ENCODE measurements at regions not wholly inside any gene's neighbourhood (a gene's known extent, or its start where the extent isn't known, plus 50 kb on each side); places are given as distances from the start of the nearest gene placed in this dataset.

GRCh38 chr5:40010436-40010835, 585.7 kb upstream of the DAB2 start:
- in situ Hi-C loops (cut with MboI; ENCODE audit: low sequenced_read_pairs), result no loop called here
- Histone ChIP-seq H3K4me3 (no peak overlapping the region), H3K36me3 (replicated peaks) (no peaks in the 10 kb centered on the region), H3K4me1 (no peaks in the 10 kb centered on the region), H3K9me3 (no peaks in the 10 kb centered on the region), H3K27me3 (ENCODE audit: low read depth) (no peaks in the 10 kb centered on the region)
- no peak for DNase-seq (ENCODE audit: low spot score in 2 of 2)

GRCh38 chr5:40006260-40006659, 581.5 kb upstream of the DAB2 start:
- no peaks in the 10 kb centered on the region for H3K9me3 ChIP-seq
- H3K36me3 ChIP-seq (replicated peaks), result no peaks in the 10 kb centered on the region
- no peak for DNase-seq (ENCODE audit: low spot score in 2 of 2)
- in situ Hi-C loops (cut with MboI; ENCODE audit: low sequenced_read_pairs), result no loop called here
- H3K27me3 ChIP-seq (ENCODE audit: low read depth), result no peaks in the 10 kb centered on the region
- H3K4me1 ChIP-seq, result no peaks in the 10 kb centered on the region
- no peak overlapping the region for H3K4me3 ChIP-seq

- Histone ChIP-seq H3K4me3 (no peak overlapping the region), H3K27me3 (ENCODE audit: low read depth) (no peaks in the 10 kb centered on the region), H3K36me3 (replicated peaks) (no peaks in the 10 kb centered on the region), H3K4me1 (no peaks in the 10 kb centered on the region), H3K9me3 (no peaks in the 10 kb centered on the region)
- in situ Hi-C loops (cut with MboI; ENCODE audit: low sequenced_read_pairs), result no loop called here
- no peak for DNase-seq (ENCODE audit: low spot score in 2 of 2)
Observed at GRCh38 chr5:40001796-40002195, 577.0 kb upstream of the DAB2 start.

- H3K36me3 ChIP-seq (replicated peaks), result no peaks in the 10 kb centered on the region
- in situ Hi-C loops (cut with MboI; ENCODE audit: low sequenced_read_pairs), result no loop called here
- H3K9me3 ChIP-seq, result no peaks in the 10 kb centered on the region
- no peaks in the 10 kb centered on the region for H3K4me1 ChIP-seq
- no peaks in the 10 kb centered on the region for H3K27me3 ChIP-seq (ENCODE audit: low read depth)
- no peak for DNase-seq (ENCODE audit: low spot score in 2 of 2)
- no peak overlapping the region for H3K4me3 ChIP-seq
Observed at GRCh38 chr5:39998518-39998917, 573.7 kb upstream of the DAB2 start.

GRCh38 chr5:39995990-39996389, 571.2 kb upstream of the DAB2 start:
- H3K4me1 ChIP-seq, result no peaks in the 10 kb centered on the region
- no peaks in the 10 kb centered on the region for H3K9me3 ChIP-seq
- no peak overlapping the region for H3K4me3 ChIP-seq
- no peaks in the 10 kb centered on the region for H3K27me3 ChIP-seq (ENCODE audit: low read depth)
- in situ Hi-C loops (cut with MboI; ENCODE audit: low sequenced_read_pairs), result no loop called here
- no peak for DNase-seq (ENCODE audit: low spot score in 2 of 2)
- H3K36me3 ChIP-seq (replicated peaks), result no peaks in the 10 kb centered on the region

DNA sequence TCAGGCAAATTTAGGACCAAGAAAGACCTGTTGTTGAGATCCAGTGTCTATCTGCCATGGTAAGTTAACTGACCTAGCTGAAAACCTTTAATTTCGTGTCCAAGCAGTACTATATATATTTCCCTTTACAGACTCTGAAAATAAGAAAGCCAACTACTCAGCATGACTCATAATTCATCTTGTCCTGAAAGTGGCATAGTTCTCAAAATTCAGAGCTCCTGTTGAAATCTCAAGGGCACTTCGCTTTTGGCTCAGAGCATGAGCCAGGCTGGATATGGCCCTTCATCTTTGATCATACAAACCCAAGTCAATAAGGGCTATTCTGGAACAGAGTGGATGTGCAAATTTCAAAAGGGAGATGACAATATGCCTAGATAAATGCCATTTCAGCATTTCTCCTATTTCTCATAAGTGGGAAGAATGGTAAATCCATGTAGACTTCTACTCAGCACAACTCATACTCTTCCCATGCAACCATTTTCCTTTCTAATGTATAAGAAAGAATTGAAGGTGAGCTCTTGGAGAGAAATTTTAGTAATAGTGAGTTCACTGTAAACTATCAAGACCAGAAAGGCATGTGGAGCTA, 567.9 kb upstream of the DAB2 start:
- in situ Hi-C loops (cut with MboI; ENCODE audit: low sequenced_read_pairs), result no loop called here
- DNase-seq (ENCODE audit: low spot score in 2 of 2), result no peak
- no peaks in the 10 kb centered on the region for H3K4me1 ChIP-seq
- H3K27me3 ChIP-seq (ENCODE audit: low read depth), result no peaks in the 10 kb centered on the region
- no peak overlapping the region for H3K4me3 ChIP-seq
- H3K9me3 ChIP-seq, result no peaks in the 10 kb centered on the region
- H3K36me3 ChIP-seq (replicated peaks), result no peaks in the 10 kb centered on the region

DNA sequence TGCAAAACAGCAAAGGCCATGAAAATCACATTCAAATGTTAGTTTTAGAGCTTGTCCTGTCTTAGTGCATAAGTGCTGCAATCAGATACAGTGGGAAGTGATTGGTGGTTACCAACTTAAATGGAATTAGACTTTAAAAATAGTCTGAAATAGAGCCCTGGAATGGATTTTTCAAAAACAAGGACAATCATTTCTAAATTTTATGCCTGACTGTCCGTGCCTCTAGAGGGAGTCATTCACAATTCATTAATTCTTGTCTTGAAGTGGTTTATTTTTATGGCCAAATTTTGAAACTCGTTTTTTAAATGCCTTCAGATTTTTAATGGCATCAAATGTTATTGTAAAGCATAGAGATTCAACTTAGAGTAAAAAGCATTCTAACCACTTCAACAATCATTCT, 561.8 kb upstream of the DAB2 start:
- no peaks in the 10 kb centered on the region for H3K4me1 ChIP-seq
- no peak for DNase-seq (ENCODE audit: low spot score in 2 of 2)
- no peaks in the 10 kb centered on the region for H3K36me3 ChIP-seq (replicated peaks)
- H3K9me3 ChIP-seq, result no peaks in the 10 kb centered on the region
- H3K4me3 ChIP-seq, result no peak overlapping the region
- in situ Hi-C loops (cut with MboI; ENCODE audit: low sequenced_read_pairs), result no loop called here
- H3K27me3 ChIP-seq (ENCODE audit: low read depth), result no peaks in the 10 kb centered on the region

DNA sequence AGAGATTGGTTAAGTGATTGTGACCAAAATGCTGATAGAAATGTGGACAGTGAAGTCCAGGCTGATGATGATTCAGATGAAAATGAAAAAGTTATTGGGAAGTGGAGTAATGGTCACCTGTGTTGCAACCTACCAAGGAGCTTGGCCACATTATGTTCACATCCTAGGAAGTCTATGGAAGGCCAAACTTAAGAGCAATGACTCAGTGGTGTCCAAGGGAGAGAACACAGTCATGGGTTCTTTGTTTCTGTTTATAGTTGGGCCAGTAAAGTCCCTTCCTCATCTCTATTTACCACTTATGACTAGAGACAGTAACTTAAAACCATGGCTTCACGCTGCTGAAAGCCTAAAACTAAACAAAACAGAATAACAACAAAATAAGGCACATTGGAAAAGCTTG, 555.3 kb upstream of the DAB2 start:
- in situ Hi-C loops (cut with MboI; ENCODE audit: low sequenced_read_pairs), result no loop called here
- DNase-seq (ENCODE audit: low spot score in 2 of 2), result no peak

DNA sequence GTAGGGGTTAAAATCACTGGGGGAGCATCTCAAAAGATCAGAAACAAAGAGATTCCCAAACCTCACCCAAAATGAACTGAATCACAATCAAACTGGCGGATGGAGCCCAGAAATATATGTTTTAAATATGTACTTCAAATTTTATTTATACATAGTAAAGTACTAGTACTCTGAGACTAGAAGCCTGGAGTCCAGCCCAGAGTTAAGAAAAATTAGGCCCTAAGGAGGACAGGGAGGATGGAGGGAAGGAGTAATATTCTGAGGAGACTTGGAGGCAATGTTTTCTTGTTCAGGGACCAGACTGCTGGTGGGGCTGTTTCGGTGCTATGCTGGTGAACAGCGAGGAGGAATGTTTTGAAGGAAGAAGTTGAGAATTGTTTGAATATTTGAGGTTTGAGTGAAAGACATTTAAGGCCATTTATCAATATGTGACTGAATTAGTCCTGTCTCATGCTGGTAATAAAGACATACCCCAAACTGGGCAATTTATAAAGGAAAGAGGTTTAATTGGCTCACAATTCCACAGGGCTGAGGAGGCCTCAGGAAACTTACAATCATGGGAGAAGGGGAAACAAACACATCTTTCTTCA, 552.4 kb upstream of the DAB2 start:
- in situ Hi-C loops (cut with MboI; ENCODE audit: low sequenced_read_pairs), result no loop called here

More for the DNA sequence above, 555.3 kb upstream of the DAB2 start:
- no peaks in the 10 kb centered on the region for H3K9me3 ChIP-seq
- H3K4me1 ChIP-seq, result no peaks in the 10 kb centered on the region
- no peaks in the 10 kb centered on the region for H3K36me3 ChIP-seq (replicated peaks)
- no peak overlapping the region for H3K4me3 ChIP-seq
- H3K27me3 ChIP-seq (ENCODE audit: low read depth), result no peaks in the 10 kb centered on the region

DNA sequence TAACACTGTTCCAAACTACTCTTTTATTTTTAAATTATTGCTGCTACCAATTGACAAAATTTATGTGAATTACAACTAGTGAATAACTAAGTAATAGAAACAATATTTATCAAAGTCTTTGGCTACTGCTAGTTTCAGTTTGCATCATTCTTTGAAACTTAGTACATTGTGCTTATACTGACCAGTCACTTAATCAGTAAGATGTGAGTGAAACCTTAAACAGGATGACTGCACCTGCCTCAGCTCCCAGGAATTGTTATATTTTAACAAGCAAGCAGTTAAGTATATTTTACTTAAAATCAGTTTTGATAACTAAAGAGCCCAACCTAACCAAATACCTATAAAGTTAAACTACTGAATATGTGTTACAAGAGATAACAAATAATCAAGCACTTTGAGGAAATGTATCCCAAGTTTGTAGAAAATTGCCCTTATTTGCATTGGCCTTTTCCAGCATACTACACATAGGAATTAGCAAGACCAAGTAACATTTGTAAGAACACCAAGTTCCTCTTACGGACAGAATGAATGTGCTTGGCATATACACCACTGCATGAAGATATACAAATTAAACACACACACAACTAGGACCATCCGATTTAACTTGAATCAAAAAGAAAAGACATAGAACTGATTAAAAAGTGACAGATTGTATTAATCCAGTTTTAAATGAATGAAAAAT, 545.5 kb upstream of the DAB2 start:
- Histone ChIP-seq H3K9me3 (no peaks in the 10 kb centered on the region), H3K4me3 (no peak overlapping the region), H3K27me3 (ENCODE audit: low read depth) (no peaks in the 10 kb centered on the region), H3K4me1 (no peaks in the 10 kb centered on the region), H3K36me3 (replicated peaks) (no peaks in the 10 kb centered on the region)
- in situ Hi-C loops (cut with MboI; ENCODE audit: low sequenced_read_pairs), result no loop called here
- no peak for DNase-seq (ENCODE audit: low spot score in 2 of 2)

More for the DNA sequence above, 552.4 kb upstream of the DAB2 start:
- Histone ChIP-seq H3K36me3 (replicated peaks) (no peaks in the 10 kb centered on the region), H3K27me3 (ENCODE audit: low read depth) (no peaks in the 10 kb centered on the region), H3K9me3 (no peaks in the 10 kb centered on the region), H3K4me1 (no peaks in the 10 kb centered on the region), H3K4me3 (no peak overlapping the region)
- no peak for DNase-seq (ENCODE audit: low spot score in 2 of 2)

- Histone ChIP-seq H3K27me3 (ENCODE audit: low read depth) (no peaks in the 10 kb centered on the region), H3K4me3 (no peak overlapping the region), H3K36me3 (replicated peaks) (no peaks in the 10 kb centered on the region), H3K9me3 (no peaks in the 10 kb centered on the region; the same call in 1 of the 2 replicates), H3K4me1 (no peaks in the 10 kb centered on the region)
- DNase-seq (ENCODE audit: low spot score in 2 of 2), result no peak
- in situ Hi-C loops (cut with MboI; ENCODE audit: low sequenced_read_pairs), result no loop called here
Observed at GRCh38 chr5:39968381-39968780, 543.6 kb upstream of the DAB2 start.

- no peak for DNase-seq (ENCODE audit: low spot score in 2 of 2)
- H3K27me3 ChIP-seq (ENCODE audit: low read depth), result peaks cover 2% of the 10 kb centered on the region; the same call in 1 of the 2 replicates
- H3K4me1 ChIP-seq, result no peaks in the 10 kb centered on the region
- H3K36me3 ChIP-seq (replicated peaks), result no peaks in the 10 kb centered on the region
- H3K9me3 ChIP-seq, result no peaks in the 10 kb centered on the region
- in situ Hi-C loops (cut with MboI; ENCODE audit: low sequenced_read_pairs), result no loop called here
- H3K4me3 ChIP-seq, result no peak overlapping the region
Observed at GRCh38 chr5:39955156-39955555, 530.4 kb upstream of the DAB2 start.

- Histone ChIP-seq H3K4me3 (no peak overlapping the region), H3K27me3 (ENCODE audit: low read depth) (no peaks in the 10 kb centered on the region), H3K36me3 (replicated peaks) (no peaks in the 10 kb centered on the region), H3K9me3 (no peaks in the 10 kb centered on the region), H3K4me1 (no peaks in the 10 kb centered on the region)
- in situ Hi-C loops (cut with MboI; ENCODE audit: low sequenced_read_pairs), result no loop called here
- no peak for DNase-seq (ENCODE audit: low spot score in 2 of 2)
Observed at GRCh38 chr5:39951070-39951469, 526.3 kb upstream of the DAB2 start.

DNA sequence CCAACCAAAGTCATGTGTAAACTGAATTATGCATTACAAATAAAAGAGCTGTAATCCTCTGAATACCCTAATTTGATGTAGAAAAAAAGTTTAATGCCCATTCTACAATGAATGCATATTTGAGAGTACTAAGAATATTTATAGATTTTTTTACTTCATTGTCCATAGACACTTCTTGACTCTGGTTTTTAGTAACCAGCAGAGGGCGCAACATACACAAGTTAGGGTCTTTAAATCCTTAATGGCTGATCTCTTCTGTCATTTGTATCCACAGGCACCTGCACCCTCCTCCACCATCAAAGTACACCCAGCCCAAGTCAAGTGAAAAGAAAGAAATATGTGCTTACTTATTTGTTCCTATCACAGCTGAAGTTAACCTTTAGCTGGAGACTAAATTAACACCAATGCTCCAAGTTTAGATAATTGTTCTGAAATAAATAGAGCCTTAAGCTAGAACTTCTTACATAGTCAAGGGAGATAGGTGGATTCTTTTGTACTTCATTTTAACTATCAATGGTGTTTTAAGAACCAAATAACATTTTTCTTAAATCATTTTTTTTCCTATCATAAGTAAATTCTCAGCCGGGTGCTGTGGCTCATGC, 524.2 kb upstream of the DAB2 start:
- Histone ChIP-seq H3K27me3 (ENCODE audit: low read depth) (no peaks in the 10 kb centered on the region), H3K36me3 (replicated peaks) (no peaks in the 10 kb centered on the region), H3K4me1 (no peaks in the 10 kb centered on the region), H3K9me3 (no peaks in the 10 kb centered on the region), H3K4me3 (no peak overlapping the region)
- DNase-seq (ENCODE audit: low spot score in 2 of 2), result peak; percentile 62 to 72
- in situ Hi-C loops (cut with MboI; ENCODE audit: low sequenced_read_pairs), result loop anchor here (25.0 kb wide), 1 partner anchor 738 kb away; the partner anchor contains the start of gene PTGER4

All from HAP-1 (cell line).